GM13977 (cell line): ENCODE measurements at regions not wholly inside any gene's neighbourhood (a gene's known extent, or its start where the extent isn't known, plus 50 kb on each side); places are given as distances from the start of the nearest gene placed in this dataset.

Experiments used
- DNase-seq: peaks from one replicate; pipeline ENCODE4 v3.0.0; 2012; ENCODE audit warnings: low spot score
- CTCF ChIP-seq: IDR thresholded peaks from 2 replicates; pipeline ENCODE4 v1.5.1; 2012; ENCODE audit warnings: mild to moderate bottlenecking, control low read depth; ENCODE audit not compliant: insufficient read depth; ENCODE audit errors: extremely low read depth, missing control alignments
- in situ Hi-C: fragments of 300-500 bp; cut with MboI; formaldehyde crosslinking; loops from one replicate; pipeline ENCODE4 v1.12.0; 2022; ENCODE audit warnings: low sequenced_read_pairs, low pct_unique_long_range_greater_than_20kb, mixed read lengths, inconsistent platforms; ENCODE audit not compliant: unreplicated experiment

GRCh38 chr14:97097296-97097695 lies 300.1 kb downstream of the VRK1 start:
- in situ Hi-C loops, result no loop called here
- TF ChIP-seq CTCF, result no peak
- DNase-seq, result no peak

- TF ChIP-seq CTCF, result no peak
- DNase-seq, result no peak
- in situ Hi-C loops, result no loop called here
These were observed 303.1 kb downstream of the VRK1 start for GRCh38 chr14:97100306-97100705.

GRCh38 chr14:97101561-97101960 lies 304.4 kb downstream of the VRK1 start:
- in situ Hi-C loops, result no loop called here
- DNase-seq, result no peak
- TF ChIP-seq CTCF, result no peak

- DNase-seq, result no peak
- in situ Hi-C loops, result no loop called here
- TF ChIP-seq CTCF, result no peak
These were observed 306.8 kb downstream of the VRK1 start for GRCh38 chr14:97104029-97104428.

- no peak for DNase-seq
- TF ChIP-seq CTCF, result no peak
- in situ Hi-C loops, result no loop called here
These were observed 309.0 kb downstream of the VRK1 start for GRCh38 chr14:97106166-97106565.

GRCh38 chr14:97106609-97107008 lies 309.4 kb downstream of the VRK1 start:
- no peak for DNase-seq
- no peak for TF ChIP-seq CTCF
- in situ Hi-C loops, result no loop called here

GRCh38 chr14:97107080-97107479 lies 309.9 kb downstream of the VRK1 start:
- DNase-seq, result no peak
- no peak for TF ChIP-seq CTCF
- in situ Hi-C loops, result no loop called here
